Fibroblast of skin of abdomen (primary cell): ENCODE measurements at regions not wholly inside any gene's neighbourhood (a gene's known extent, or its start where the extent isn't known, plus 50 kb on each side); places are given as distances from the start of the nearest gene placed in this dataset.

Experiments
- DNase-seq: peaks from one replicate; pipeline ENCODE4 v3.0.0-alpha.2; 2013

DNA sequence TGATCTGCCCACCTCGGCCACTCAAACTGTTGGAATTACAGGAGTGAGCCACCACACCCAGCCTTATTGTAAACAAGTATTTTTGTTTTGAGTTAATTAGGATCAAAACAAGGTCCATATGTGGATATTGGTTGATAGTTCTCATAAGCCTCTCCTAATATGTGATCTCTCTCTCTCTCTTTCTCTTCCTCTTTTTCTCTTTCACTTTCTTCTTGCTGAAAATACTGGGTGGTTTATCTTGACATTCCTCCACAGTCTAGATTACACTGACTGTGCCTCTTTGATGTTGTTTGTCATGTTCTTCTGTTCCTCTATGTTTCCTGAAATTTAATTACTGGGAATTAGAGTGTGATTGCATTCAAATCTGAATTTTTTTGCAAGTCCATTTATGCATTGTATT is 547.5 kb upstream of the NRXN1 start:
- DNase-seq = no peak

DNA sequence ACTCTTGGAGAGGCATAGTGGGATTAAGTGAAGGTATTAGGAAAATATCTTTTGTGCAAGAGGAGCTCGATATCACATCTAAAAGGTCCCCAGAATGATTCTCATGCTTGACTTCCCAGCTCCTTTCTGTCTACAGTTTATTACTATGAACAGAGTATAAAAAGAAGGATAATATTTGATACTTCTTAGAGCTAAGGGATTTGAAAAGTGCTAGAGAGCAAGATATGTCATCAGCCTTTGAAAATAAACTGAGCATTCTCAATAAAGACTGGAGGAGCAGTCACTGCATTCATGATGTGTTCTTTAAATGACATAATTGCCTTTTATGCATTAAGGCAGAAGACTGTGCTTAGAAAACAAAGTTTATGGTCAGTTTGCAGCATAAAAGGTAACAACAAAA is 543.2 kb upstream of the NRXN1 start:
- no peak for DNase-seq

- DNase-seq = no peak
These were observed 527.1 kb upstream of the NRXN1 start for GRCh38 chr2:51559026-51559425.

DNA sequence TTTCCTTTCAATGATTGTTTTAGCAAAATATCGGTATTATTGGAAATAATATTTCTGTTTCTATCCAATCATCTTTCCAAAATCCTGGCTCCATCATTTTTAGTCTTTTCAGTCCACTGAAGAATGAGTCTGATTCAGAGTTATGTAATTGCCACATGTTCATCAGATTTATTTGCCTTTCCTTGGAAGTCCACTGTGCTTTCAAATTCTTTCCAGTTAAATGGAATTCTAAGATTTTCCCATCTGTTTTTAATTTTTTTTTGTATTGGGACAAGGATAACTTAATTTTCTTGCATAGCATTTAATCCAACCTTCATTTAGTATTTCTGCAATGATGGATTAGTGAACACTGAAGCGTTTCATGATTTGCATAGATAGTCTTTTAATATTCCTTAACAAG is 521.5 kb upstream of the NRXN1 start:
- DNase-seq = peak; percentile 60

- no peak for DNase-seq
These were observed 503.8 kb upstream of the NRXN1 start for GRCh38 chr2:51535763-51536162.

DNA sequence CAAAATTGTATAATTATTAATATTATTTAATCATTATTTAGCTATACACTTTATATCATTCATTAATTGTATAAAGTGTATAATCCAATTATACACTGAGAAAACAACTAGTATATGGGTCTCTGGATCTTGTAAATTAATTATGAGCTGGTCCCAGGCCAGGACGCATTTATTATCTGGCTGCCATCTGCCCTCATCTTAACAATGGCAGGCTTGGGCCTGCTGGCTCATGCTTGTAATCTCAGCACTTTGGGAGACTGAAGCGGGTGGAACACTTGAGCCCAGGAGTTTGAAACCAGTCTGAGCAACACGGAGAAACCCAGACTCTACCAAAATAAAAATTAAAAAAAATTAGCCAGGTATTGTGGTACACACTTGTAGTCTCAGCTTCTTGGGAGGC is 502.2 kb upstream of the NRXN1 start:
- DNase-seq = no peak

GRCh38 chr2:51528156-51528555 is 496.2 kb upstream of the NRXN1 start:
- no peak for DNase-seq

- no peak for DNase-seq
These were observed 494.8 kb upstream of the NRXN1 start for GRCh38 chr2:51526766-51527165.

- DNase-seq = no peak
These were observed 484.7 kb upstream of the NRXN1 start for GRCh38 chr2:51516667-51517066.

DNA sequence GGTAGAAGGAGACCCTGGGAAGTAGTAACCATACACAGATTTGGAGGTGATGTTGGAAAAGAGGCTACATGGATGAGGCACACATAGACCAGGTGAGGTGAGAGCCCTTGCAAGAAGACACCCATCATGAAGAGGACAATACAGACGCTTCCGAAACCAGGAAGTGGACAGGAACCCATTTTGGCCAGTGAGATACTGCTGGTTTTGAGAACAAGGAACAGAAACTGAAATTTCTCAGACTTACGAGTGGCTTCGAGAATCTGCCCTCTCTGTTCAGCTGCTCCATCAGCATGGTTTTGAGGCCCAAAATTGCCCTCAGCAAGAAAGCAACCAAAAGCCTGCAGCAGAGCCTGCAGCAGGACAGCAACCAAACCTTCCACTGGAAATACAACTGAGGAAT is 479.1 kb upstream of the NRXN1 start:
- DNase-seq = no peak

DNA sequence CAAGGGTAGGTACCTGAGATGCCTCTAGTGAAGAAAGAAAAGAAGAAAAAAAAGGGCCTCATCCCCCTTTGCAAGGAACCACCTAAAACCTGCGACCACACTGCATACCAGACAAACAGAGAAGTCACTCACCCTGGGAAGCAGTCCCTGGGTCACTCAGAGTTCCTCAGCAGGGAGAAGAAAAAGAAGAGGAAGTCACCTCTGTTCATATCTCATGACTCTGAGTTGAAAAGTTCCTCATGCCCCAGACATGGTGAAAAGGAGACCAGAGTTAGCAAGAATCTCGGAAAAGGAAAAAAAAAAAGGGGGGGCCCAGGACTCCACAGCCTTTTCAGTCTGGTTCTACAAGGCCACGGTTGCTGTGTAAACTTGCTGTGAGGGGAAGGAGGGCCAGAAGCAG is 478.4 kb upstream of the NRXN1 start:
- DNase-seq = no peak

GRCh38 chr2:51505533-51505932 is 473.6 kb upstream of the NRXN1 start:
- no peak for DNase-seq

GRCh38 chr2:51490576-51491234 is 458.8 kb upstream of the NRXN1 start:
- DNase-seq = no peak

GRCh38 chr2:51484605-51485004 is 452.7 kb upstream of the NRXN1 start:
- no peak for DNase-seq

DNA sequence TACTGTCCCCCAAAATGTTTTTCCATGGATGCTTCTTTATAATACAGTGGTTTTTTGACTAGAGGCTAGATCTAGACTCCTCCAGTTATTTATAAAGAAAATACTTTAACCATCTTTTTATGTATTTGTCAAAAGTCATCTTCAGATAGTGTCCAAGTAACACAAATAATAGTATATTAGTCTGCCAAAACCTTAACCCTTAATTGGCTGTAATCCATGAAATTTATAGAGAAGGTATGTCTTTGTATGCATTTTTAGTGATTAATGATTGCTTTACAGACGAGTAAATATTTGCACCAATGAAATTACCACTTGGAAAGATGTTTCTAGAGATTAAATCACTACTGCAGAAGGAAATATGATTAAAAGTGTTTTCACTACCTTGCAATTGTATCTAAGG is 451.8 kb upstream of the NRXN1 start:
- DNase-seq = no peak

DNA sequence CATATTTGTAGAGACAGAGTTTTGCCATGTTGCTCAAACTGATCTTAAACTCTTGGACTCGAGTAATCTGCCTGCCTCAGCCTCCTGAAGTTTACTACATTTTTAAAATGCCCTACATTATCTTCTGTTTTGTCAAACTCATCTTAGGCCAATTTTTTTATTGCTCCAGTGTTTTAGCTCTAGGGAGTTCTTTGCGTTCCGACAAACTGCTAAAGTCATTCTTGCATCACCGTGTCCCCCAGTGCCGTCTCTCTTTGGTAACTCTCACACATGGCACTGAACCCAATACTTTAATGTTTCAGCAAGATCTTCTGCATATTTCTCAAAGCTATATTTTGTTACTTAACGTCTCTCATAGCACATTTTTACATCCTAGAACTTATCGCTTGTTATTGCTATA is 440.9 kb upstream of the NRXN1 start:
- DNase-seq = no peak

DNA sequence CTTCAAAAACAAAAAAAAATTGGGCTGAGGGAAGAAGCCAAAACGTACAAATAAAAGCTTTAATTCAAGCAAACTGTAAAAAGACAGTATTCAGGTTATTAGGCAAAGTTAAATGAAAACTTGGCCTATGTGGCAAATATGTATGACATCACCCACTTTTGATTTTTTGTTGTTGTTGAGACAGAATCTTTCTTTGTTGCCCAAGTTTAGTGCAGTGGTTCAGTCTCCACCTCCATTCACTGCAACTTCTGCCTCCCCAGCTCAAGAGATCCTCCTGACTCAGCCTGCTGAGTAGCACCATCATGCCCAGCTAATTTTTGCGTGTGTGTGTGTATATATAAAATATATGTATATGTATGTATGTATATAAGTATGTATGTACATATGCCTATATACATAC is 440.4 kb upstream of the NRXN1 start:
- DNase-seq = no peak

DNA sequence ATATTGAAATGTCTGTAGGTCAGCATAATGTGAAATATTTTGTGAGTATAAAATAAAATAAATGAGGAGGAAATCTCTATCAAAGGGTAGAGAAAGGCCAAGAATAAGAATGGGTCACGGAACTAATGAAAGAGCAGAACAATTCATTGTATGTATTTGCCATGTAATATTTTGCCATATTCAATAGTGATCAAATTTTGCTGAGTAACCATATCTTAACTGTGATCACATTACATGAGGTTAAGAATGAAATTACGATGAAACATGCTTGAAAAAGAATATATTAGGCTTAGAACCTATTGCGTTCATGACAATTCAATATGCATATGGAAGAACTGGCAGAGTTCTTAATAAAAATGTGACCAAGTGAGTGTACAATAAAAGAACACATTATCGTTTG is 437.2 kb upstream of the NRXN1 start:
- DNase-seq = no peak

- no peak for DNase-seq
These were observed 433.4 kb upstream of the NRXN1 start for GRCh38 chr2:51465326-51465725.

- DNase-seq = no peak
These were observed 422.2 kb upstream of the NRXN1 start for GRCh38 chr2:51454177-51454576.

- DNase-seq = no peak
These were observed 417.0 kb upstream of the NRXN1 start for GRCh38 chr2:51448911-51449310.

GRCh38 chr2:51441786-51442185 is 409.9 kb upstream of the NRXN1 start:
- DNase-seq = no peak

DNA sequence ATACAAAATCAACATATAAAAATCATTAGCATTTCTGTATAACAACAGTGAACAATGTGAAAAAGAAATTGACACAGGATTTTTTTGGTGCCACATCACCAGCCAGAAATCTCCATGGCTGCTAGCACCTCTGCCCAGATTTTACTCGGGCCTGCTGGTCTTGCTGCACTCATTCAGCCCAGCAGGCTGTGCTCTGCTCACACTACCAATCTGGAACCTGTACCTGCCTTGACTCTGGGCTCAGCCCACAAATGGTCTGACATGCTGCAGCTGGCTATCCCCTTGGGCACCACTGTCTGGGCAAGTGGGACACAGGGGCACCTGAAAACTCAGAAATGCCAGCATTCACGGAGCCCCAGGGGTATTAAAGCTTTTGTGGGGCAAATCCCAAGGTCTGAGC is 392.5 kb upstream of the NRXN1 start:
- DNase-seq = no peak

GRCh38 chr2:51420511-51420910 is 388.6 kb upstream of the NRXN1 start:
- no peak for DNase-seq

- DNase-seq = peak; percentile 6
These were observed 381.8 kb upstream of the NRXN1 start for GRCh38 chr2:51413726-51414125.
